ENCODE measurements at regions not wholly inside any gene's neighbourhood (a gene's known extent, or its start where the extent isn't known, plus 50 kb on each side); places are given as distances from the start of the nearest gene placed in this dataset.

DNA sequence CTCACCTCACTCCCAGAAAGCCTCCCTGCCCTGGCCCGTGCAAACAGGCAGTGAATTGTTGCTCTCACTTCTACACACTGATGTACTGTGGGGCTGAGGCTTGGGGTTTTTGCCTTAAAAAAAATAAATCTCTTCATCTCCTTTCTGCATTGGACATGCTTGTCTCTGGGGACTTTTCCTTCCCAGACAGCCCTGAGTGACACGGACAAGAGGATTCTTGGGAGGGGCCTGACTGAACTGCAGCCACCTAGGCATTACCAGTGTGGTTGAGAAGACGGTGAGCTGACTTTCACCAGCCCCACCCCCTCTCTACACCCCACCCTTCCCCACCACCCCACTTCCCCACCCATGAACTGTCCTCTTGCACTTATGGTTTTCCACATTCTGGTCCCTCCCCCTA is 51.6 kb upstream of the PARP11 start:
- Histone ChIP-seq H3K9ac (ENCODE audit: insufficient read depth, low read depth, low read length) (no peak overlapping the region), H3K36me3 (replicated peaks in 1 of 2; ENCODE audit: control insufficient read depth in 1 of 2, insufficient read depth in 2 of 2, low read length in 2 of 2) (no peaks in the 10 kb centered on the region), H3K9me3 (ENCODE audit: low read length) (no peaks in the 10 kb centered on the region), H4K20me1 (ENCODE audit: insufficient read depth, low read length) (no peaks in the 10 kb centered on the region), H3K79me2 (ENCODE audit: insufficient read depth, low read length) (no peaks in the 10 kb centered on the region), H2AFZ (ENCODE audit: low read length) (no peak overlapping the region), H3K4me3 (replicated peaks in 1 of 3; ENCODE audit: insufficient read depth in 1 of 3, low read depth in 2 of 3, low read length in 3 of 3) (no peak overlapping the region), H3K4me2 (ENCODE audit: low read depth, low read length) (no peak overlapping the region), H3K27ac (ENCODE audit: extremely low read length, insufficient read depth, low read length) (no peak overlapping the region), H3K4me1 (ENCODE audit: insufficient read depth, low read length) (peaks cover 19% of the 10 kb centered on the region), H3K27me3 (ENCODE audit: control insufficient read depth in 1 of 2, insufficient read depth in 2 of 2, low read length in 2 of 2) (peaks cover 1 to 37% of the 10 kb centered on the region in 2 experiments)
- intact Hi-C loops (cut with micrococcal nuclease; ENCODE audit: unreplicated experiment) (no loop called here), in situ Hi-C loops (cut with HindIII; ENCODE audit: extremely low pct_ligation_motif_present, low pct_unique_long_range_greater_than_20kb) (no loop called here)
- no TSS peak for BruUV-seq (replicated peaks)
- CTCF ChIA-PET (ENCODE audit: low intra/inter-chr PET ratio, low total read pairs): no interaction called here
- POLR2A ChIA-PET: no interaction called here
- 24% methylated on average over 3 of the region's 3 CpGs for WGBS (ENCODE audit: low lambda C conversion rate)
- no peak for DNase-seq (ENCODE audit: low spot score)
- no peak for ATAC-seq
- FAIRE-seq: no peak
- TF ChIP-seq ZNF737 (CRISPR knock-in tag; IDR thresholded peaks at IDR 0.05; ENCODE audit: borderline replicate concordance): no peak
- no peak for TF ChIP-seq ZNF790 (CRISPR knock-in tag; IDR thresholded peaks at IDR 0.05; ENCODE audit: borderline replicate concordance)
- no peak for TF ChIP-seq YY1 (IDR thresholded peaks at IDR 0.05; ENCODE audit: insufficient read depth, insufficient replicate concordance, low read depth, low read length)
- no peak for TF ChIP-seq ZNF20 (CRISPR knock-in tag; IDR thresholded peaks at IDR 0.05)
- no peak for TF ChIP-seq SMARCC2 (IDR thresholded peaks at IDR 0.05)
- no peak for TF ChIP-seq ZBTB38 (CRISPR knock-in tag; IDR thresholded peaks at IDR 0.05)
- no peak for TF ChIP-seq PRPF4 (IDR thresholded peaks at IDR 0.05; ENCODE audit: low read depth, low read length, poor library complexity, severe bottlenecking)
- TF ChIP-seq, protein P1, sequence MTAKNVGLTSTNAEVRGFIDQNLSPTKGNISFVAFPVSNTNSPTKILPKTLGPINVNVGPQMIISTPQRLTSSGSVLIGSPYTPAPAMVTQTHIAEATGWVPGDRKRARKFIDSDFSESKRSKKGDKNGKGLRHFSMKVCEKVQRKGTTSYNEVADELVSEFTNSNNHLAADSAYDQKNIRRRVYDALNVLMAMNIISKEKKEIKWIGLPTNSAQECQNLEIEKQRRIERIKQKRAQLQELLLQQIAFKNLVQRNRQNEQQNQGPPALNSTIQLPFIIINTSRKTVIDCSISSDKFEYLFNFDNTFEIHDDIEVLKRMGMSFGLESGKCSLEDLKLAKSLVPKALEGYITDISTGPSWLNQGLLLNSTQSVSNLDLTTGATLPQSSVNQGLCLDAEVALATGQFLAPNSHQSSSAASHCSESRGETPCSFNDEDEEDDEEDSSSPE (CRISPR knock-in tag; IDR thresholded peaks at IDR 0.05): no peak
- TF ChIP-seq NR1H2 (CRISPR knock-in tag; IDR thresholded peaks at IDR 0.05; ENCODE audit: borderline replicate concordance, low read depth): no peak
- no peak for TF ChIP-seq RBM22 (optimal IDR thresholded peaks at IDR 0.05; ENCODE audit: low read length)
- TF ChIP-seq ZNF124 (CRISPR knock-in tag; IDR thresholded peaks at IDR 0.05): no peak
- TF ChIP-seq PRMT3 (CRISPR knock-in tag; IDR thresholded peaks at IDR 0.05; ENCODE audit: borderline replicate concordance, low read depth): no peak
- TF ChIP-seq BORCS8-MEF2B (CRISPR knock-in tag; IDR thresholded peaks at IDR 0.05): no peak
